ENCODE measurements at regions not wholly inside any gene's neighbourhood (a gene's known extent, or its start where the extent isn't known, plus 50 kb on each side); places are given as distances from the start of the nearest gene placed in this dataset.
"Not testable (repeated sequence)": the region's sequence is repeated elsewhere in the genome, so short reads cannot be mapped to it uniquely, and the experiment has no call there.

- TF ChIP-seq POLR2A (IDR thresholded peaks at IDR 0.05; ENCODE audit: low read depth, low read length), result no peak
- FAIRE-seq, result no peak
- DNase-seq (ENCODE audit: insufficient read length, low spot score), result no peak
These were observed 318.0 kb upstream of the MGAT4C start for GRCh38 chr12:86574143-86574542.

GRCh38 chr12:86572455-86572854, 316.3 kb upstream of the MGAT4C start:
- no peak for TF ChIP-seq POLR2A (IDR thresholded peaks at IDR 0.05; ENCODE audit: low read depth, low read length)
- FAIRE-seq (no peak), DNase-seq (ENCODE audit: insufficient read length, low spot score) (no peak)

- no peak for TF ChIP-seq POLR2A (IDR thresholded peaks at IDR 0.05; ENCODE audit: low read depth, low read length)
- no peak for FAIRE-seq
- no peak for DNase-seq (ENCODE audit: insufficient read length, low spot score)
These were observed 308.8 kb upstream of the MGAT4C start for GRCh38 chr12:86565038-86565437.

- DNase-seq (ENCODE audit: insufficient read length, low spot score), result not testable (repeated sequence)
These were observed 299.3 kb upstream of the MGAT4C start for GRCh38 chr12:86555491-86555890.

GRCh38 chr12:86551146-86551571, 295.0 kb upstream of the MGAT4C start:
- FAIRE-seq (no peak), DNase-seq (ENCODE audit: insufficient read length, low spot score) (no peak)
- no peak for TF ChIP-seq POLR2A (IDR thresholded peaks at IDR 0.05; ENCODE audit: low read depth, low read length)

More at GRCh38 chr12:86555491-86555890, 299.3 kb upstream of the MGAT4C start:
- not testable (repeated sequence) for FAIRE-seq

GRCh38 chr12:86550218-86551145, 294.3 kb upstream of the MGAT4C start:
- no peak for FAIRE-seq
- no peak for TF ChIP-seq POLR2A (IDR thresholded peaks at IDR 0.05; ENCODE audit: low read depth, low read length)
- DNase-seq (ENCODE audit: insufficient read length, low spot score), result no peak

GRCh38 chr12:86543716-86544115, 287.5 kb upstream of the MGAT4C start:
- DNase-seq (ENCODE audit: insufficient read length, low spot score) (no peak), FAIRE-seq (no peak)
- TF ChIP-seq POLR2A (IDR thresholded peaks at IDR 0.05; ENCODE audit: low read depth, low read length), result no peak

GRCh38 chr12:86530996-86531655, 274.9 kb upstream of the MGAT4C start:
- no peak for DNase-seq (ENCODE audit: insufficient read length, low spot score)
- TF ChIP-seq POLR2A (IDR thresholded peaks at IDR 0.05; ENCODE audit: low read depth, low read length), result no peak

GRCh38 chr12:86526060-86526595, 269.9 kb upstream of the MGAT4C start:
- TF ChIP-seq POLR2A (IDR thresholded peaks at IDR 0.05; ENCODE audit: low read depth, low read length), result no peak
- DNase-seq (ENCODE audit: insufficient read length, low spot score), result no peak
- FAIRE-seq, result no peak

More at GRCh38 chr12:86530996-86531655, 274.9 kb upstream of the MGAT4C start:
- no peak for FAIRE-seq

- FAIRE-seq (no peak), DNase-seq (ENCODE audit: insufficient read length, low spot score) (no peak)
- no peak for TF ChIP-seq POLR2A (IDR thresholded peaks at IDR 0.05; ENCODE audit: low read depth, low read length)
These were observed 267.7 kb upstream of the MGAT4C start for GRCh38 chr12:86523844-86524243.

- DNase-seq (ENCODE audit: insufficient read length, low spot score), result no peak
These were observed 265.7 kb upstream of the MGAT4C start for GRCh38 chr12:86521870-86522269.

GRCh38 chr12:86513226-86513625, 257.0 kb upstream of the MGAT4C start:
- no peak for TF ChIP-seq POLR2A (IDR thresholded peaks at IDR 0.05; ENCODE audit: low read depth, low read length)
- DNase-seq (ENCODE audit: insufficient read length, low spot score) (no peak), FAIRE-seq (no peak)

More at GRCh38 chr12:86521870-86522269, 265.7 kb upstream of the MGAT4C start:
- FAIRE-seq, result no peak
- TF ChIP-seq POLR2A (IDR thresholded peaks at IDR 0.05; ENCODE audit: low read depth, low read length), result no peak

- DNase-seq (ENCODE audit: insufficient read length, low spot score), result no peak
- TF ChIP-seq POLR2A (IDR thresholded peaks at IDR 0.05; ENCODE audit: low read depth, low read length), result no peak
- no peak for FAIRE-seq
These were observed 240.4 kb upstream of the MGAT4C start for GRCh38 chr12:86496595-86496994.

- no peak for DNase-seq (ENCODE audit: insufficient read length, low spot score)
- no peak for FAIRE-seq
- no peak for TF ChIP-seq POLR2A (IDR thresholded peaks at IDR 0.05; ENCODE audit: low read depth, low read length)
These were observed 228.3 kb upstream of the MGAT4C start for GRCh38 chr12:86484473-86484872.

Data from H54 (cell line).